Pulmonary artery endothelial cell (primary cell): ENCODE measurements at regions not wholly inside any gene's neighbourhood (a gene's known extent, or its start where the extent isn't known, plus 50 kb on each side); places are given as distances from the start of the nearest gene placed in this dataset.

ENCODE experiments used
- DNase-seq: peaks from one replicate; pipeline ENCODE4 v3.0.0-alpha.2; 2011; ENCODE audit warnings: low read depth, low spot score

DNA sequence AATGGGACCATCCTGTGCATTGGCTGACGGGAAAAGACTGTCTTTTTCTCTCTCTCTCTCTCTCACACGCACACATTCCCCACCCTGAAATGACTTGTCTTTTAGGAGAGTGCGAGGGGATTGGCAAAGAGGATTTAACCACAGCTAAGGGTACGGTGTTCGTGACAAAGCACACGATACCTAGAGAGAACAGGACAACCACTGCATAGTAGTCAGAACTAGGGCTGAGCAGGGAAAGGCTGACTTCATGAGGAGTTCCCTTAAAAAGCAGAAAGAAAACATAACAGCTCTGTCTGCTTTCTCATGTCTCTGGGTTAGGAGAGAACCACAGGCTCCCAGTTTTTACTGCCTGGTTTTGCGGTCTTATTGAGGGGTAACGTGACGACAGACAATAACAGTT lies 742.8 kb upstream of the SOX9 start:
- no peak for DNase-seq

DNA sequence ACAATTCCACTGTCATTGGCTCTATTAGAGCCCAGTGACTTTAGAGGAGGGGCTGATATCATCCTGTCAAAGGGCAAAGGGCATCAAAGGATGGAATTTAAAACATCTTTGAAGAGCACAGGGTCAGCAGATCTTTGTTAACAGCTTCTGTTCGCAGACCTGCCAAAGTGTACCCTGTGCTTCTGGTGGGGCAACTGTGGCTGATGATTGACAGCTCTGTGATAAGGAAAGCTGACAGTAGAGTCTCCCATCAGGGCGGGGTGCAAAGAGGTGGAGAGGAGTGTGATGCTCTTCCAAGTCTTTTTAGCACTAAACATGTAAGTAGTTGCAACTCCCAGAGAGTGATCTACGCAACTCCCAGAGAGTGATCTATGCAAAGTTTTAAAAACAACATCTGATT lies 742.1 kb upstream of the SOX9 start:
- no peak for DNase-seq

DNA sequence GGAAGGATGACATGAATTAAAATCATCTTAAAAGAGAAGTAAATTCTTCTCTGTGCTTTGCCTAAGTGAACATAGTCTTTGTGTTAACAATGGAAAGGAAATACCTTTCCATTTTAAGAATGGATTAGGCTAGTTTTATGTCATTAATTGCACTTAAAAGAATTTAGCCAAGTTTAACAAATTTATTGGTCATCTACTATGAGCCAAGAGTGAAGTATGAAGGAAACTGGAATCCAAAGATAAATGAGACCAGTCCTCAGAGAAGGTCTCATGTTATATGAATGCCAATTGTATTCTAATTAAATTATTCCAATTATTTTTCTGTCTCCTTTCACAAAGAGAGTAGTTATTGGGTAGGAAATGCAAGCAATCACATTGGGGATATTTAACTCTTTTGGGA lies 741.3 kb upstream of the SOX9 start:
- DNase-seq: no peak

DNA sequence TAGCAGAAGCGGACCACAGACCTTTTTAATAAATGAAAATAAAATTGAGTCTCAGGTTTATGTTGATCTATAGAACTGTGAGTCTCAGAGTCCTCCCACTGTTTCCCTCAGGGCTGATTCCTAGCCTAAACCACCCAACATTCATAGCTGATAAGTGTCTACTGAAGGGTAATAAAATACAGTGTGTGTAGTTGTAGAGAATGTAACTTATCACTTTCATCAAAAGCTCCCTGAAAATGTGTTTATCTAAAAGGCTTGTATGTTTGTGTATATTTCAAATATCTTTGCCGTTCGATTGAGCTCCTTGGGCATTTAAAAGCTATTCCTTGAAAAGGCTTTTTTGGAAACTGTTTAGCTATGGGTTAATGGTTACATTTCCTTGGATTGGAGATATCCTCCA lies 740.3 kb upstream of the SOX9 start:
- no peak for DNase-seq

DNA sequence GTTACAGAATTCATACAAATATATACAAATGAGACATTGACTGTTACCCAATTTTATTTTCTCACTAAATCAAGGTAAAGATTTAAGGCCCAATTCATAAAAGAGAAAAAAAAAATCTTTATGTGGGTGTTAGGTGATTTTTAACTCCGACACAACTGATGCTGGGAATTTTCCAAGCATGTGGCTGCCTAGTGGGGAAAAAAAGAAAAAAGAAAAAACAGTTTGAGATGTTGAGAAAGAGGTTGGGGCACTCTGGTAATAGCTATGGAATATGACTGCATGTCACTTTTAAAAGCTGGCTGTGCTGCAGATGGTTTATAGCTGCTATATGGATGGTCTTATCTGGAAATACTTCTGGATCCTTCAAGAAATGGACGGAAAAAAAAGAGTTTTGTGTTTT lies 739.9 kb upstream of the SOX9 start:
- no peak for DNase-seq

DNA sequence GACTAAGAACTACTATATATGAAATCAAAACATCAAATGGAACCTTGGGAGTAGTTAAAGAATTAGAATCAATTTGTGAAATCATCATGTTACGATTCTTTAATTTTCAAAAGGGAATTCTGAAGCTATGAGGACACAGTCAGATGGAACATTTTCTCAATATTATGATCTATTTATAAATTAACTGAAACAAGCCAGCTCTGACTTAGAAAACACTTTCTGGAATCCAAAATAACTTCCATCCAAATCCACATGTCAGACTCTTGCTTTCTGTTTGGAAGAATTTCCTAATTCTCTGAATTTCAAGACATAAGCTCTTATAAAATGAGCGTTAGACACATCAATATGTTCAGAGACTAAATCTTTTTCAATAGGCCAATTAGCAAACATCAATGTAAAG lies 737.7 kb upstream of the SOX9 start:
- DNase-seq: no peak

DNA sequence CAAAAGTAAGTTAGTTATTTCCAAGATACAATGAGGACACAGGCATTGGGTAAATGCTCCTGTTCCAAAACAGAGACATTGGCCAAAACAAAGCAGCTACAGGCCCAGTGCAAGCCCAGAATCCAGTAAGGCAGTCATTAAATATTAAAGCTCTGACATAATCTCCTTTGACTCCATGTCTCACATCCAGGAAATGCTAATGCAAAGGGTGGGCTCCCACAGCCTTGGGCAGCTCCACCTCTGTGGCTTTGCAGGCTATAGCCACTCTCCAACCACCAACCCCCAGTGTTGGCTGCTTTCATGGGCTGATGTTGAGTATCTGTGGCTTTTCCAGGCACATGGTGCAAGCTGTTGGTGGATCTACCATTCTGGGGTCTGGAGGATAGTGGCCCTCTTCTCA lies 733.4 kb upstream of the SOX9 start:
- DNase-seq: no peak

DNA sequence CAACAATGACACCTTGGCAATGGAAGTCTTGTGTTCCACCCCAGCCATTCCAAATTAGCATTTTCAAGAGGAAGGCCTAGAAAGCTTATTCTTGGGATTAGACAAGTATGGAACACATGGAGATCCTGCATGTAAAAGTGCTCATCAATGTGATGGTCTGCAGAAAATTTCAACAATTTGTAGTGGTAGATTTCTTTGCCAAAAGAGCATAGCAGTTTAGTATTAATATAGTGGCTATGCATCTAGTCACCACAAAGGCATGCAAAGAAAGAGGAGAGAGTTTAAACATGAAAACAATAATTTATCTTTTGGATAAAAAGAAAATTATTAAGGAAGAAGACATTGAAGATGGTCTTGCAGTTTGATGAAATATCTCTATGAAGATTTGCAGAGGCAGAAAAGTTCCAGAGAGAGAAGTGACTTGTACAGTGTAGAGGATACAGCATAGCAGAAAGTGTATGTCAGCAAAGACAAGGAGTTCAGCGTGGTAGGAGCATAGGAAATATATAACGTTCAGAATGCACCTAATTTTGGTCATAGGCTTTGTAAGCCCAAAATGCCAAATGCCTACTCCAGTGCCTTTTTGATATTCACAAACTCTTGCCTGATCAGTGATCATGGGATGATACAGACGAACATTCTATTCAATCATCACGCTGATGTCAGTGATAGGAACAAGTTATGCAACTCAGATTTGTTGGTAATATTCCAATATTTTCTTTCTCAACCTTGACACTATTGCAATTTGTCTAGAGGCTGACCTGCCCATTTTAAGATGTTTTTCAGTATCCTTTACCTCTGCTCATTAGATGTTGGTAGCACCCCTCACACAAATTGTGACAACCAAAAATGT lies 727.9 kb upstream of the SOX9 start:
- no peak for DNase-seq

DNA sequence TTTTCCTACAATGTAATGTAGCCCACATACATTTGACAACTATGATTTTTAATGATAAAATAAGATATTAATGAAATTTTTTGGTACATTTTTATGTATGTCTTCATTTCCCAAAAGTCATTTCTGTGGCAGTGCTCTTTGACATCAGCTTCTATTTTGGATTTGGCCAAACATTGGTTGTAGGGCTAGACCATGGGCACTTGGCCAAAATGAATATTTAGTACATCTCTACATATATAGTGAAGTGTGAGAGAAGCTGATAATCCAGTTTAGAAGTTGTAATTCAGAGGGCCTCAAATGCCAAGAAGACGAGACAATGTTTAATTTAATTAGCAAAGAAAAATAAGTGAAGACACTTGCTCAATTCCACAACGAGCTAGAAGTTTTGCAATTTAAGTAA lies 724.9 kb upstream of the SOX9 start:
- DNase-seq: no peak

DNA sequence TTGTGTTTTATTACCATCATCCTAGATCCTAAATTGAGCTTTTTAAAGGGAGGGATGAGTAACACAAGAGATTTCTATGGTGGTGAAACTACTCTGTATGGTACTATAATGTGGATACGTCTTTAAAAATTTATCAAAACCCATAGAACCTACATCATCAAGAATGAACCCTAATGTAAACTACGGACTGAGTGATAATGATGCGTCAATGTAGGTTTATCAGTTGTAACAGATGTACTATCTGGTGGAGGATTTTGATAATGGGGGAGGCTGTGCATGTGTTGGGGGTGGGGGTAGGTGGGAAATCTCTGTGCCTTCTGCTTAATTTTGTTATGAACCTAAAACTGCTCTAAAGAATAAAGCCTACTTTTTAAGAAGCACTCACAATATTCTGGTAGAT lies 724.1 kb upstream of the SOX9 start:
- DNase-seq: no peak

DNA sequence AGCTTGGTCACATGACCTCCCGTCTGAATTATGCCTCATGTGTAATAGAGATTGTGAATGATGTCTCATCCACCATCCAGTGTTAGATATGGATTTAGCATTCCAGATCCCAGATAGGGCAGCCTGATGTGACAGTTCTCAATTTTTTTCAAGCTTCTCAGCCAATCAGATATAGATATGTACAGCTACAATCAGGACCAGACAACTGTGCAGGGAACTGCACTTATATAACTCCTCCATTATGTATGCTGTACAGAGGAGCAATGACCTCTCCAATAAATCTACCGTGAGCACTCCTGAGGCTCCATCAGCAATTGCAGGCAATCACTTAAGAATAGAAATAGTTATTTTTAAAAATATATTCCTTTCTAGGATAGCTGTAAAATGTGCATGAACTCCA lies 722.8 kb upstream of the SOX9 start:
- no peak for DNase-seq

DNA sequence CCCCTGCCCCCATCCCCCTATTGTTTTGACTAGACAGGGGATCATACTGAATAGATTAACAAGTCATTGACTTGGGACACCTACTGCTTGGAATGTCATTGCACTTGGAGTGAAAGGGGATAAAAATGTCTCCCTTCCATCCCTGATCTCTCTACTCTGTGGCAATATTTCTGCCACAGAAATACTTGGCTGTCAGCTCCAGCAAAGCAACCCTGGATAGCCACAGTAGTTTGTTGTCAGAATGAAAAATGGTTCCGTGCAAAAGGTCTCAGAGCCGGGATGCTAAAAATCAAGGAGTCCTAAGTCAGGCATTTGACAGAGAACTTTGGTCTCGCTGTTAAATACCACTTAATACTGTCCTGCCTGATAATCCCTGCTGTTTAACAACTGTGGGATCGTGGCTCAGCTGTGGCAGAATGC lies 722.0 kb upstream of the SOX9 start:
- no peak for DNase-seq

DNA sequence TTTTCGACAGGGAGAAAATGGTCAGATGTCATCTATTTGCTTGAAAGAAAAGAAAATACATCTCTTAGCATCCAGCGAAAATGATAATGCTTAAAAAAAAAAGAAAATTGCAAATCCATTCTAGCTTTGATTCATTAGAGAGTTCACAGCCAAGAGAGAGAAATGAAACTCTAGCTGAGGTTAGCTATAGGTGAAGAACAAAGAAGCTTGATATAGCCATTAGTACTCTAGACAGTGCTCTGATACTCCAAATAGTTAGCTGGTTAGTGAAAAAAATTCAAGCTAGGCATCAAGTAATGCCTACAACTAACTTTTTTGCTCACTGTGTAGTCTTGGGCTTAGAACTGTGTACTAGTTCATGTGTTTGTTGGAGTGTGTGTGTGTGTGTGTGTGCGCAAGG lies 721.6 kb upstream of the SOX9 start:
- DNase-seq: no peak

DNA sequence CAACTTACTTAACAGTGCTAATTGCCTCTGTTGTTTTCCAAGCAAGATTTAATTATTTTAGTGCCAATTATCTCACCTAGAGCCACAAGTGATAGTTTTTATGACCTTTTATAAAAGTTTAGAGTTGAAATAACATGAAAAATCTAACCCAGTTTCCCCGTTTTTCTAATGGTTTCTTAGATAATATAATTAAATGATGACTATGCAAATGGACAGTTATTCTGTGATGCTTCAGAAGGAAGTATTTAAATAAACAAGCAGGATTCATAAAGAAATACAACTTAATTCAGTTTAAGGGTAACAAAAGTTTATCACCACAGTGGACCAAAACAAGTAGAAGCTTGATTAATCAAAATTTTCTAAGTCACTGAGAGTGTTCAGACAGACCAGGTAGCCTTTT lies 721.2 kb upstream of the SOX9 start:
- no peak for DNase-seq

DNA sequence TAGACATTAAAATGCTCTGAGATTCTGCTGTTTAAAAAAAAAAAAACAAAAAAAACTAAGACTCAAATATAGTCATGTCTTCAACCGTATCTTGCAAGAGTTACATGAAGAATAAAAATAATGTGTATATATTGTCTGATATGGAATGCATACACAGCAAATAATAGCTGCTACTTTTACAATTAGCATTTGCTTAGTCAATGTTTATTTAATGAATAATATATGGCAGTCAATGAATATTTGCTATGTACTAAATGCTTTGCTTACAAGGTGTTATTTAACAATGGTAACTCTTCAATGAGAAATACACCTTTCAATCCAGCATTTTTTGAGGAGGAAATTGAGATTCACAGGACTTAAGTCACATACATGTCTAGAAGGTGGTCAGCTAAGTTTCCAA lies 718.8 kb upstream of the SOX9 start:
- no peak for DNase-seq

DNA sequence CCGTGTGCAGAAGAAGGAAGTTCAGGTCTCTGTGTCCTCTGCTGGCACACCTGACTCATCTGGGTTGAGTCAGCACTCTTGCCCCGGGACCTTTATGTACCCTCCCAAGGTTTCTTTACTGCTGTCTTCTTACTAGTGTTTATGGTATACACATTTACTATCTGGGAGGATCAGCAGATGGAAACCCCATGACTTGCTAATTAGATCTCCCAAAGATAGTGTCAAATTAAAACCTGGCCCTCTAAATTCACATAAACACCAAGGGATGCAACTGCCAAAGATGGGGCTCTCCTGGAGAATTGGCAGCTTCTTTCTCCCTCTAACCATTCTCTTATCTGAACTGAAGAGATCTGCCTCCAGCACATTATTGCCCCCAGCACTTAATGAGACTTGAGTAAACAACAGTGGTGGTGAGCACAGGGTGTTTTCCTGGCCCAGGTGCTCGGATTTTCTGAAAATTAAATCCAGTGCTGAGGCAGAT lies 718.1 kb upstream of the SOX9 start:
- no peak for DNase-seq

DNA sequence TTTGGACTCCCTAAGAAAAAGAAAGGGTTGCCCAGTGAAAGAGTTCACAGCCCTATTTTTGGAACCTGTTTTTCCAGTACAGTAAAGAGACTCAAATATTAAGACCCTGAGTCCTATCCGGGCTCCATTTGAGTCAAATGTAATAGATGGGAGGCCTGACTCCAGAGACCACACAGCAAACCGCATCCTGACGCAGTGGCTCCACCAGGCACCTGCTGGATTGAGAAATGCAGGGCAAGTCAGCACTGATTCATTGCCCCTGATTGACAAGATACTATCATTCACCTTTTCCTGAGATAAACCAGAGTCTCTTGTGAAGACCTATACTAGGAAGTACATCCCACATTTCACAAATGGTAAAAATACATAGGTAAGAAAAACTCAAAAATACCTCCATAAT lies 715.7 kb upstream of the SOX9 start:
- no peak for DNase-seq

DNA sequence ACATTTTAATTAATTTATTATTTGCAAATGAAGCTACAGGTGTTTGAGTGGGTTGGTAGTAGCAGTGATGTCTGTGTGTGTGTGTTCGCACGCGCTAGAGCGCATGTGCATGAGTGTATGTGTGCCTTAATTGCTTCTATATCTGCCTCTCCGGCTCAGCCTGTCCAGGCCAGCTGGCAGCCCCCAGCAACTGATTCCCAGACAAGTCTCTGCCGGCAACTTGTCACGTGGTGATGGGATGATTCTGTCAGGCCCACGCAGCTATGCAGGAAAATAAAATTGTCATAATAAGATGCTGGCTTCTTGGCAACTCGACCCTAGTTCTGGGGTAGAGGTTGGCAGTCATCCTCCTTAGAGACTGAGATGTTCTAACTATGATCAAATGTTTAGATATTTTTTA lies 712.8 kb upstream of the SOX9 start:
- no peak for DNase-seq

DNA sequence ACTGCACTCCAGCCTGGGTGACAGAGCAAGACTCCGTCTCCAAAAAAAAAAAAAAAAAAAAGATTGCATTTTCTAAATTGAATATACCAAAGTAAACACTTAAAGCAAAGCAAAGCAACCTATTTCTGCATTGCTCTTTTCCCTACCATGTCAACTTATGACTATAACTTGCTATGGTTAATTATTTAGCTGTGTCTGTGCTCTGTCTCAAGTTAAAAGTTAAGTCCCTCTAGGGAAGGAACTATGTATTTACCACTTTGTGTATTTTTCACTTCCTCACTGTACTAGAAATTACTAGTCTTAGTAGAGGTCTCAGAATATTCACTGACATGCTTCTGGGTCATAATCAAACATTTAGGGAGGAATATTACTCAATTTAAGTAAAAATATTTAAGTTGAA lies 711.7 kb upstream of the SOX9 start:
- no peak for DNase-seq

DNA sequence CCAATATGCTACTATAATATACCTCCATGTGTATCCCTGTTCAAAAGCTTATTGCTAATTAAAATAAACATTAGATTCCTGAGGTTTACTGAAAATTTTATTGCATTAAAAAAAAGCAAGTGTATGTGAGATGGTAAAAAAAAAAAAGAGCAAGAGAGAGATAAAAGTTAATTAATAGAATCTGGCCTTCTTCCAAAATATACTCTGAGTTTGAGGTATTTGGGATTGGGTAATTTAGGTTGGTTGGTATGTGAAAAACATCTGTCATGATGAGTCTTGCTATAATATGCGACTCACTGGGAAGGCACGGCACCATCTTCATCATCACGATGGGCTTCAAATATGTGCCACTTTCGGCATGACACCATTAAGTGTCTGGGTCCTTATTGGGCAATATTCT lies 711.1 kb upstream of the SOX9 start:
- no peak for DNase-seq

DNA sequence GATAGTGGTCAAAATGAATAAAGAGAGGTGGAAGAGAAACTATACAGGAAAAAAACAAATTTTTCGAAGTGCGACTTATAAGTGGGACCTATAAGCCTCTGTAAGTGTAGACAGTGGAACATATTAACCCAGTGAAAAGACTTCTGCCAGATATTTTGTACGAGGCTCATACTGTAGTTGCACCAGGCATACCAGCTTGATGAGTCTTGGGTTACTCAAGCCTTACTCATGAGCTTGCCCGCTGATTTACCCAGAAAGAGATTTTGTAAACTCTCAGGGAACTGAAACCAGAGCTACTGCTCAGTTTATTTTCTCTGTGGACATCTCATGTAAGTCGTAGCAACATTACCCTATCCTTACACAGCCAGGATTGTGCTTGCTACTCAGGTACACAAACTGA lies 708.0 kb upstream of the SOX9 start:
- DNase-seq: no peak

DNA sequence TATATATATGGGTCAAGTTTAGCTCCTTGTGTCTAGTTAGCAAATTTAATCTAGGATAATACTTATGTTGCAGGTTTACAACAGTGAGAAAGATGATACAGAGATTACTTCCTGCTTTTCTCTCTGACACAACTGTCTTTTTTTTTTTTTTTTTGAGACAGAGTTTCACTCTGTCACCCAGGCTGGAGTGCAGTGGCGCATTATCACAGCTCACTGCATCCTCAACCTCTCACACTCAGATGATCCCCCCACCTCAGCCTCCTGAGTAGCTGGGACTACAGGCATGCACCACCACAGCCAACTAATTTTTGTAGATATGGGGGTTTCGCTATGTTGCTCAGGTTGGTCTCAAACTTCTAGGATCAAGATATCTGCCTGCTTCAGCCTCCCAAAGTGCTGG lies 706.9 kb upstream of the SOX9 start:
- no peak for DNase-seq

DNA sequence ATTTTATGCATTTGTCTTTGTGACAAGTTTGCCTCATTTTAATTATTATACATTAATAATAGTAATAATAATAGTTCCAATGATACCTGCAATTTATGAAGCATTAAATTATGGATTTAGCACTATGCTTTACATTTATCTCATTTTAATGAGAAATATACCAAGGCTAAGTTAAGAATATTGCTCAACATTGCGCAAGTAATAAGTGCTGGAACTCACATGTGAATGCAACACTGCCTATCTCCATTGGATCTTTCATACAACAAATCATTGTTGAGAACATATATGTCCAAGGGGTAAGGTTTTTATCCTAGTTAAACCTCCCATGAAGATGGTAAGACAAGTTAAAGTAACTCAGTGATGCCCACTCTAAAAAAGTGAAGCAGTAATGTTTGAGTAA lies 703.7 kb upstream of the SOX9 start:
- DNase-seq: no peak

DNA sequence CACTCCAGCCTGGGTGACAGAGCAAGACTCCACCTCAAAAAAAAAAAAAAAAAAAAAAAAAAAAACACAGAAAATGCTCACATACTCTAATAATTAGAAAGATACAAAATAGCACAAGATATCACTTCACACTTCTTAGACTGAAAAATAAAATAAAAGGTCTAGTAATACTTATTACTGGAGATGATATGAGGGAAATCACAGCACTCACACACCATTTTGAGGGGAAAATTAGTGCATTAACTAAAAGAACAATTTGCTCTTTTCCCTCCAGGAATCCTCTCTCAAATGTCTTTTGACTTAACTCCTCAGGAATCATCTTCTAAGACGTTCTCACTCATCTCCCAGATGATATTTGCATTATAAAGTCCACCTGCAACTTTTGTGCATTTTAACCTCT lies 697.9 kb upstream of the SOX9 start:
- DNase-seq: no peak
